Upper lobe of left lung (tissue), 6 donors: ENCODE measurements at regions not wholly inside any gene's neighbourhood (a gene's known extent, or its start where the extent isn't known, plus 50 kb on each side); places are given as distances from the start of the nearest gene placed in this dataset.

Experiments
- ATAC-seq, 2 donors: fragments of 200-7000 bp; cut with Tn5 transposase; one replicate each; pipeline ENCODE4 v1.9.1; 2022; ENCODE audit warnings: mild to moderate bottlenecking in 2 of 2, moderate library complexity in 2 of 2; ENCODE audit not compliant: low FRiP score in 2 of 2
- DNase-seq, 2 donors: peaks; one replicate each; pipeline ENCODE4 v3.0.0-alpha.2; 2019 to 2020
- H3K27ac ChIP-seq, 4 donors: fragments of 200-600 bp; sonication (generic); one replicate each; pipeline ENCODE4 v1.5.1; 2016 to 2019
- H3K27me3 ChIP-seq, 4 donors: fragments of 200-600 bp; sonication (generic); one replicate each; pipeline ENCODE4 v1.5.1; 2017 to 2019
- H3K36me3 ChIP-seq, 4 donors: fragments of 200-600 bp; sonication (generic); one replicate each; pipeline ENCODE4 v1.5.1; 2016 to 2019
- H3K4me1 ChIP-seq, 4 donors: fragments of 200-600 bp; sonication (generic); one replicate each; pipeline ENCODE4 v1.5.1; 2018 to 2019
- H3K4me3 ChIP-seq, 4 donors: fragments of 200-600 bp; sonication (generic); one replicate each; pipeline ENCODE4 v1.5.1; 2017 to 2019; ENCODE audit warnings: mild to moderate bottlenecking in 2 of 4, moderate library complexity in 1 of 4
- H3K9me3 ChIP-seq, 4 donors: fragments of 200-600 bp; sonication (generic); one replicate each; pipeline ENCODE4 v1.5.1; 2018 to 2019
- CTCF ChIP-seq, 6 experiments: fragments of 450-650 bp in 4 of 6; fragments of 200-600 bp in 2 of 6; sonication (generic) in 2 of 6; IDR thresholded peaks; one replicate each; pipeline ENCODE4 v1.5.1; 2016 to 2019; ENCODE audit warnings: antibody characterized with exemption in 6 of 6
- EP300 ChIP-seq, 4 donors: sonication (generic); formaldehyde crosslinking; IDR thresholded peaks; one replicate each; pipeline ENCODE4 v1.5.1; 2017; ENCODE audit warnings: antibody characterized with exemption in 4 of 4, control low read depth in 2 of 4
- POLR2A ChIP-seq, 4 donors: fragments of 450-650 bp; IDR thresholded peaks; one replicate each; pipeline ENCODE4 v1.5.1; 2016 to 2017; ENCODE audit warnings: antibody characterized with exemption in 4 of 4, mild to moderate bottlenecking in 2 of 4
- POLR2AphosphoS5 ChIP-seq, 2 donors: sonication (generic); formaldehyde crosslinking; IDR thresholded peaks; one replicate each; pipeline ENCODE4 v1.5.1; 2017; ENCODE audit warnings: antibody characterized with exemption in 2 of 2
- WGBS, 2 donors: methylation state at CpG; one replicate each; pipeline ENCODE4 v1.1.5; 2017 to 2018; 5-methylcytosine and 5-hydroxymethylcytosine counted together
- donor health status: DM: no; HTN: no; CAD: no; lungs with moderate emphysema.
- donor health status: DM: no; HTN: yes; CAD: no; lungs with severe emphysema.

- Histone ChIP-seq H3K27ac (no peak overlapping the region), H3K9me3 (no peaks in the 10 kb centered on the region), H3K36me3 (no peaks in the 10 kb centered on the region), H3K4me3 (no peak overlapping the region), H3K4me1 (no peaks in the 10 kb centered on the region), H3K27me3 (no peaks in the 10 kb centered on the region)
- DNase-seq (no peak), ATAC-seq (no peak)
- TF ChIP-seq POLR2A (IDR thresholded peaks at IDR 0.05) (no peak), CTCF (IDR thresholded peaks at IDR 0.05) (no peak), EP300 (IDR thresholded peaks at IDR 0.05) (no peak)
- WGBS, 2 donors = 57 to 74% methylated on average over 7 of the region's 7 CpGs
Observed at GRCh38 chrX:10856797-10857196, 236.4 kb upstream of the MID1 start.

DNA sequence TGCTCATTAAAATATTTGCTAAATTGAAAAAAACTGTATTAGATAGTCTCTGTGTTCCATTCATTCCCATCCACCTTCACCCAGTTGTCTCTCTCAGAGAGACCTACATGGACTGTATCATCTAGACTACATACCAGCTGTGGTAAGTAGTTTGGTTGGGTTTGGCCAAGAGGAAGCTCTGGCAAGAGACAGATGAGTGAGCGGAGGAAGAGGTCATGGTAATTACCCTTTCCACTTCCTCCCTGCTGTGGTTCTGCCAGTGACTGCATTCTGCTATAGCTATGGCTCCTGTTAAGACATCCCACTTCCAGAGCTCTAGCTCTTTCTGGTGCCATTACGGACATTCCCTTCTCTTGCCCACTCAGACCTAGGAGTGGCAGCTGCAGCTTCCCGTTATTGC is 239.0 kb upstream of the MID1 start:
- Histone ChIP-seq H3K27me3 (no peaks in the 10 kb centered on the region), H3K4me3 (no peak overlapping the region), H3K4me1 (no peaks in the 10 kb centered on the region), H3K36me3 (no peaks in the 10 kb centered on the region), H3K27ac (no peak overlapping the region), H3K9me3 (no peaks in the 10 kb centered on the region)
- TF ChIP-seq POLR2AphosphoS5 (IDR thresholded peaks at IDR 0.05) = no peak
- TF ChIP-seq POLR2A (IDR thresholded peaks at IDR 0.05) = no peak
- no peak for TF ChIP-seq CTCF (IDR thresholded peaks at IDR 0.05)
- TF ChIP-seq EP300 (IDR thresholded peaks at IDR 0.05) = no peak
- 82 to 97% methylated on average over 3 of the region's 3 CpGs for WGBS, 2 donors
- ATAC-seq (no peak), DNase-seq (no peak)

- no peak for TF ChIP-seq EP300 (IDR thresholded peaks at IDR 0.05)
- TF ChIP-seq CTCF (IDR thresholded peaks at IDR 0.05) = no peak
- TF ChIP-seq POLR2A (IDR thresholded peaks at IDR 0.05) = no peak
- TF ChIP-seq POLR2AphosphoS5 (IDR thresholded peaks at IDR 0.05) = no peak
Observed at GRCh38 chrX:10875995-10876394, 235.1 kb upstream of the HCCS start.

GRCh38 chrX:10882484-10882883 is 228.6 kb upstream of the HCCS start:
- DNase-seq (no peak), ATAC-seq (no peak)
- no peaks in the 10 kb centered on the region for H3K36me3 ChIP-seq

More at GRCh38 chrX:10875995-10876394, 235.1 kb upstream of the HCCS start:
- WGBS, 2 donors = 60 to 80% methylated on average over 1 of the region's 1 CpG
- no peak for ATAC-seq
- no peak overlapping the region for H3K27ac ChIP-seq
- no peak overlapping the region for H3K4me3 ChIP-seq
- no peaks in the 10 kb centered on the region for H3K27me3 ChIP-seq
- no peaks in the 10 kb centered on the region for H3K9me3 ChIP-seq
- H3K36me3 ChIP-seq = no peaks in the 10 kb centered on the region
- DNase-seq = no peak
- no peaks in the 10 kb centered on the region for H3K4me1 ChIP-seq

More at GRCh38 chrX:10882484-10882883, 228.6 kb upstream of the HCCS start:
- H3K27ac ChIP-seq = no peak overlapping the region
- no peaks in the 10 kb centered on the region for H3K27me3 ChIP-seq
- 69 to 86% methylated on average over 4 of the region's 4 CpGs for WGBS, 2 donors
- TF ChIP-seq CTCF (IDR thresholded peaks at IDR 0.05) (no peak), POLR2AphosphoS5 (IDR thresholded peaks at IDR 0.05) (no peak), POLR2A (IDR thresholded peaks at IDR 0.05) (no peak), EP300 (IDR thresholded peaks at IDR 0.05) (no peak)
- no peak overlapping the region for H3K4me3 ChIP-seq
- no peaks in the 10 kb centered on the region for H3K9me3 ChIP-seq
- no peaks in the 10 kb centered on the region for H3K4me1 ChIP-seq
